Liver (tissue), 8 donors: ENCODE measurements at regions not wholly inside any gene's neighbourhood (a gene's known extent, or its start where the extent isn't known, plus 50 kb on each side); places are given as distances from the start of the nearest gene placed in this dataset.

Experiments used
- DNase-seq: peaks from one replicate; pipeline ENCODE4 v3.0.0-alpha.2; 2017; ENCODE audit warnings: low spot score
- H3K27ac ChIP-seq, 2 donors: one replicate each; pipeline ENCODE4 v1.7.0; 2013; ENCODE audit warnings: inconsistent platforms in 2 of 2, low read length in 2 of 2, control low read depth in 1 of 2, low read depth in 1 of 2, mild to moderate bottlenecking in 1 of 2
- H3K27me3 ChIP-seq, 4 donors: one replicate each; pipeline versions ENCODE4 v1.6.1 to v1.7.0; 2013; ENCODE audit warnings: low read length in 3 of 4, inconsistent platforms in 1 of 4, mild to moderate bottlenecking in 1 of 4, moderate library complexity in 1 of 4; ENCODE audit not compliant: control insufficient read depth in 4 of 4, insufficient read depth in 4 of 4
- H3K36me3 ChIP-seq, 4 donors: one replicate each; pipeline versions ENCODE4 v1.6.1 to v1.7.0; 2013; ENCODE audit warnings: low read length in 3 of 4, mild to moderate bottlenecking in 3 of 4, low read depth in 1 of 4, moderate library complexity in 1 of 4; ENCODE audit not compliant: control insufficient read depth in 4 of 4, insufficient read depth in 3 of 4
- H3K4me1 ChIP-seq, 4 donors: one replicate each; pipeline versions ENCODE4 v1.6.1 to v1.7.0; 2013; ENCODE audit warnings: low read length in 3 of 4, mild to moderate bottlenecking in 3 of 4, moderate library complexity in 1 of 4; ENCODE audit not compliant: control insufficient read depth in 4 of 4, insufficient read depth in 4 of 4
- H3K4me3 ChIP-seq, 3 donors: one replicate each; pipeline versions ENCODE4 v1.6.1 to v1.7.0; 2013; ENCODE audit warnings: low read length in 3 of 3, control low read depth in 1 of 3, low read depth in 1 of 3, mild to moderate bottlenecking in 1 of 3
- H3K9ac ChIP-seq, 2 donors: one replicate each; pipeline ENCODE4 v1.7.0; 2013; ENCODE audit warnings: low read length in 2 of 2, mild to moderate bottlenecking in 2 of 2, moderate library complexity in 2 of 2, control low read depth in 1 of 2, low read depth in 1 of 2
- H3K9me3 ChIP-seq, 4 donors: one replicate each; pipeline versions ENCODE4 v1.6.1 to v1.7.0; 2013; ENCODE audit warnings: low read length in 3 of 4; ENCODE audit not compliant: control insufficient read depth in 4 of 4
- EGR1 ChIP-seq, 2 donors: IDR thresholded peaks; 2 replicates each; pipeline ENCODE4 v1.6.1; 2016 to 2018; ENCODE audit warnings: antibody characterized with exemption in 2 of 2, low read depth in 2 of 2
- FOXA1 ChIP-seq: IDR thresholded peaks from 2 replicates; pipeline ENCODE4 v1.6.1; 2016; ENCODE audit warnings: antibody characterized with exemption
- FOXA2 ChIP-seq: IDR thresholded peaks from 2 replicates; pipeline ENCODE4 v1.6.1; 2016; ENCODE audit warnings: antibody characterized with exemption
- GABPA ChIP-seq, 2 donors: IDR thresholded peaks in 1 of 2; conservative IDR thresholded peaks in 1 of 2; 2 replicates each; pipeline ENCODE4 v1.6.1; 2016; ENCODE audit warnings: antibody characterized with exemption in 2 of 2, mild to moderate bottlenecking in 1 of 2, moderate library complexity in 1 of 2
- HNF4A ChIP-seq, 2 donors: conservative IDR thresholded peaks; 2 replicates each; pipeline ENCODE4 v1.6.1; 2016; ENCODE audit warnings: antibody characterized with exemption in 2 of 2, mild to moderate bottlenecking in 2 of 2
- HNF4G ChIP-seq: IDR thresholded peaks from 2 replicates; pipeline ENCODE4 v1.6.1; 2016; ENCODE audit warnings: antibody characterized with exemption
- JUND ChIP-seq, 2 donors: IDR thresholded peaks; 2 replicates each; pipeline ENCODE4 v1.6.1; 2016; ENCODE audit warnings: antibody characterized with exemption in 2 of 2
- RXRA ChIP-seq, 2 donors: IDR thresholded peaks; 2 replicates each; pipeline ENCODE4 v1.6.1; 2017 to 2018; ENCODE audit warnings: antibody characterized with exemption in 2 of 2, mild to moderate bottlenecking in 1 of 2
- SP1 ChIP-seq: IDR thresholded peaks from 2 replicates; pipeline ENCODE4 v1.6.1; 2018; ENCODE audit warnings: antibody characterized with exemption, mild to moderate bottlenecking
- YY1 ChIP-seq: IDR thresholded peaks from 2 replicates; pipeline ENCODE4 v1.6.1; 2016; ENCODE audit warnings: antibody characterized with exemption, mild to moderate bottlenecking
- whole genome bisulfite sequencing: extraction: QIAGEN DNeasy Blood & Tissue Kit; methylation state at CpG from one replicate; pipeline ENCODE4 v1.1.7; 2013; 5-methylcytosine and 5-hydroxymethylcytosine counted together
- TF ChIP-seq, protein P1 (sequence below): IDR thresholded peaks from 2 replicates; pipeline ENCODE4 v1.6.1; 2016; ENCODE audit warnings: antibody characterized with exemption
- TF ChIP-seq, protein P2 (sequence below): fragments of 150-350 bp; IDR thresholded peaks from 2 replicates; pipeline ENCODE4 v1.5.1; 2017; ENCODE audit warnings: improper control_type of control experiment, low read depth, low read length; ENCODE audit not compliant: missing input control
- TF ChIP-seq, protein P3 (sequence below): IDR thresholded peaks from 2 replicates; pipeline ENCODE4 v1.6.1; 2016; ENCODE audit warnings: antibody characterized with exemption
- TF ChIP-seq, protein P4 (sequence below): IDR thresholded peaks from 2 replicates; pipeline ENCODE4 v1.6.1; 2016; ENCODE audit warnings: antibody characterized with exemption, mild to moderate bottlenecking
- donor health status: healthy.
- donor health status: healthy.
- donor health status: healthy.
- donor health status: healthy.
- donor health status: healthy.

DNA sequence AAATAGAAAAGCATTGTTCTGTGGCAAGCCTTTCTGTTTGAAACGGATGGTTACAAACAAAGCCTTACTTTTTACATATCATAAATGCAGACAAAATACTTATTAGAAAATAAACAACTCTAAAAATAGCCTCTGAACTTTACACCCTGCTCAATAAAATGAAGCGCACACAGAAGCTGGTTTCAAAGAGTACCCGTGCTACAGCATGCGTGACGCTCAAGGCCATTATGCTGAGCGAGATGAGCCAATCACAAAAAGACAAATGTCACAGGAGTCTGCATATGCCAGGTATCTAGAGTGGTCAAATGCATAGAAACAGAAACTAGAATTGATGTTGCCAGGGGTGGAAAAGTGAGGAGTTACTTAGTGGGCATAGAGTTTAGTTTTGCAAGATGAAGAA lies 326.5 kb upstream of the GATB start:
- H3K9ac ChIP-seq: no peak overlapping the region
- H3K4me3 ChIP-seq: no peak overlapping the region
- DNase-seq: no peak
- TF ChIP-seq HNF4A (conservative IDR thresholded peaks at IDR 0.05): peak in 1 of 2 donors; percentile 17
- TF ChIP-seq, protein P1, sequence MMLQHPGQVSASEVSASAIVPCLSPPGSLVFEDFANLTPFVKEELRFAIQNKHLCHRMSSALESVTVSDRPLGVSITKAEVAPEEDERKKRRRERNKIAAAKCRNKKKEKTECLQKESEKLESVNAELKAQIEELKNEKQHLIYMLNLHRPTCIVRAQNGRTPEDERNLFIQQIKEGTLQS: no peak
- no peaks in the 10 kb centered on the region for H3K27me3 ChIP-seq
- H3K27ac ChIP-seq: no peak overlapping the region
- H3K9me3 ChIP-seq: no peaks in the 10 kb centered on the region
- no peaks in the 10 kb centered on the region for H3K36me3 ChIP-seq
- 40% methylated on average over 6 of the region's 6 CpGs for WGBS
- peaks cover 0 to 1% (median 0%) of the 10 kb centered on the region in 4 donors for H3K4me1 ChIP-seq

DNA sequence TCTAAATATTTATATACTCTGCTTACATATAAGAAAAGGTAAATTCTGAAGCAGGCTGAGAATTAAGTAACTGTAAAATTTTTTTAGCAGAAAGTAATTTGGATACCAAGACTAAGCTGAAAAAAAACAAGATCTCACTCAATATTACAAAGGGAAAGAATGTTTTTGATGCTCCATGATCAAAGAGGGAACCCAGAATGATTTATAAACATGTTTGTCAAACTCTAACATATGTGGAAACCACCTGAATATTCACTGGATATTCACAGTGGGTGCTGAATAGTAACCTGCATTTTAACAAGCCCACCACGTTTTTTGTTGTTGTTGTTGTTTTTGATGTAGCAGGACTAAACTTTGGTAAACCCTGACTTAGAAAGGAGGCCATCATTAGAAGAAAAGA lies 324.9 kb upstream of the GATB start:
- H3K4me3 ChIP-seq: no peak overlapping the region
- H3K4me1 ChIP-seq: peaks cover 0 to 1% (median 0%) of the 10 kb centered on the region in 4 donors
- H3K9me3 ChIP-seq: no peaks in the 10 kb centered on the region
- no peak overlapping the region for H3K9ac ChIP-seq
- TF ChIP-seq HNF4A (conservative IDR thresholded peaks at IDR 0.05): no peak
- TF ChIP-seq RXRA (IDR thresholded peaks at IDR 0.05): no peak
- no peak for TF ChIP-seq FOXA2
- no peak for TF ChIP-seq YY1
- H3K27me3 ChIP-seq: no peaks in the 10 kb centered on the region
- no peak overlapping the region for H3K27ac ChIP-seq
- 25% methylated on average over 1 of the region's 1 CpG for WGBS
- no peaks in the 10 kb centered on the region for H3K36me3 ChIP-seq
- no peak for DNase-seq

DNA sequence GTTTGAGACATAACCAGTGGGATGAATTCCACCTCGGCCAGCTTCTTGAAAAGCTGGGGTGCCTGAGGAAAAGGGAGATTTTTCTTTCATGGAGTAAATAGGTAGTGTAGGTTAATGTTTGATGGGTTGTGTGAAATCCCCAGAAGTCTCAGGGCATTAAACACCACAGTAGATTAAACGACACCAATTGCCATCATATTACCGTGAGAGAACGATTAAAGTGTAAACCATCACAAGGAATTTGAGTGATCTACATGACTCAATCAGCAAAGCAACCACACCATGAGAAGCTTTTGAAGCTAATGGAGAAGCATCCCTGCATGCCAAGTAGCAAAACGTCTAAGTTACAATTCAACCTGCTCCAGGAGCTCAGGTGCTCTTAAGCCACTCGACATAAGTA lies 322.5 kb upstream of the GATB start:
- 76% methylated on average over 6 of the region's 6 CpGs for WGBS
- H3K9ac ChIP-seq: no peak overlapping the region
- no peak for TF ChIP-seq HNF4G
- no peak for TF ChIP-seq JUND (IDR thresholded peaks at IDR 0.05)
- TF ChIP-seq FOXA1: no peak
- TF ChIP-seq FOXA2: no peak
- no peak for TF ChIP-seq GABPA (IDR thresholded peaks at IDR 0.05 in 1 of 2, conservative IDR thresholded peaks at IDR 0.05 in 1 of 2)
- TF ChIP-seq, protein P2, sequence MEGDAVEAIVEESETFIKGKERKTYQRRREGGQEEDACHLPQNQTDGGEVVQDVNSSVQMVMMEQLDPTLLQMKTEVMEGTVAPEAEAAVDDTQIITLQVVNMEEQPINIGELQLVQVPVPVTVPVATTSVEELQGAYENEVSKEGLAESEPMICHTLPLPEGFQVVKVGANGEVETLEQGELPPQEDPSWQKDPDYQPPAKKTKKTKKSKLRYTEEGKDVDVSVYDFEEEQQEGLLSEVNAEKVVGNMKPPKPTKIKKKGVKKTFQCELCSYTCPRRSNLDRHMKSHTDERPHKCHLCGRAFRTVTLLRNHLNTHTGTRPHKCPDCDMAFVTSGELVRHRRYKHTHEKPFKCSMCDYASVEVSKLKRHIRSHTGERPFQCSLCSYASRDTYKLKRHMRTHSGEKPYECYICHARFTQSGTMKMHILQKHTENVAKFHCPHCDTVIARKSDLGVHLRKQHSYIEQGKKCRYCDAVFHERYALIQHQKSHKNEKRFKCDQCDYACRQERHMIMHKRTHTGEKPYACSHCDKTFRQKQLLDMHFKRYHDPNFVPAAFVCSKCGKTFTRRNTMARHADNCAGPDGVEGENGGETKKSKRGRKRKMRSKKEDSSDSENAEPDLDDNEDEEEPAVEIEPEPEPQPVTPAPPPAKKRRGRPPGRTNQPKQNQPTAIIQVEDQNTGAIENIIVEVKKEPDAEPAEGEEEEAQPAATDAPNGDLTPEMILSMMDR: no peak
- TF ChIP-seq, protein P1: no peak
- no peak for TF ChIP-seq HNF4A (conservative IDR thresholded peaks at IDR 0.05)
- H3K27me3 ChIP-seq: no peaks in the 10 kb centered on the region
- no peak overlapping the region for H3K27ac ChIP-seq
- no peak overlapping the region for H3K4me3 ChIP-seq
- DNase-seq: no peak
- peaks cover 0 to 1% (median 0%) of the 10 kb centered on the region in 4 donors for H3K4me1 ChIP-seq
- no peaks in the 10 kb centered on the region for H3K36me3 ChIP-seq
- no peaks in the 10 kb centered on the region for H3K9me3 ChIP-seq

DNA sequence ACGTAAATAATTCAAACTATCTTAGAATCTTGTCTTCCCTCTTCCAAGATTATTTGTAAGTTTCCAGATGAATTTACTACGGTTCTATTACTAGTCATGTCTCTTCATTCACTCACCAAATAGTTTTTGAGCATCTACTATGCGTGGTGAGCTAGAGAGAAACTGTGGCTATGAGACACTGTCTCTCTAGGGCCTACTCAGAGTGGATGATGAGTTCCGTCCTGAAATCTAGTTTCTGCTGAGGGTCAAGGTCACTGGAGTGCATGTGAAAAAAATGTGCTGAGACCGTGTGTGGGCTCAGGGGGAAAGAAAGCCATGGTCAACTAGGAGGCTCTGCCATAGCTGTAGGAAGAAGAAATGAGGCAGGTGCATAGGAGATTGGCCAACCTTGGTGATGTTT lies 320.2 kb upstream of the GATB start:
- 61% methylated on average over 5 of the region's 5 CpGs for WGBS
- TF ChIP-seq, protein P3, sequence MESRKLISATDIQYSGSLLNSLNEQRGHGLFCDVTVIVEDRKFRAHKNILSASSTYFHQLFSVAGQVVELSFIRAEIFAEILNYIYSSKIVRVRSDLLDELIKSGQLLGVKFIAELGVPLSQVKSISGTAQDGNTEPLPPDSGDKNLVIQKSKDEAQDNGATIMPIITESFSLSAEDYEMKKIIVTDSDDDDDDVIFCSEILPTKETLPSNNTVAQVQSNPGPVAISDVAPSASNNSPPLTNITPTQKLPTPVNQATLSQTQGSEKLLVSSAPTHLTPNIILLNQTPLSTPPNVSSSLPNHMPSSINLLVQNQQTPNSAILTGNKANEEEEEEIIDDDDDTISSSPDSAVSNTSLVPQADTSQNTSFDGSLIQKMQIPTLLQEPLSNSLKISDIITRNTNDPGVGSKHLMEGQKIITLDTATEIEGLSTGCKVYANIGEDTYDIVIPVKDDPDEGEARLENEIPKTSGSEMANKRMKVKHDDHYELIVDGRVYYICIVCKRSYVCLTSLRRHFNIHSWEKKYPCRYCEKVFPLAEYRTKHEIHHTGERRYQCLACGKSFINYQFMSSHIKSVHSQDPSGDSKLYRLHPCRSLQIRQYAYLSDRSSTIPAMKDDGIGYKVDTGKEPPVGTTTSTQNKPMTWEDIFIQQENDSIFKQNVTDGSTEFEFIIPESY: no peak
- TF ChIP-seq SP1 (no peak), RXRA (IDR thresholded peaks at IDR 0.05) (no peak), EGR1 (IDR thresholded peaks at IDR 0.05; ENCODE audit: low read depth in 2 of 2) (no peak)
- TF ChIP-seq, protein P4, sequence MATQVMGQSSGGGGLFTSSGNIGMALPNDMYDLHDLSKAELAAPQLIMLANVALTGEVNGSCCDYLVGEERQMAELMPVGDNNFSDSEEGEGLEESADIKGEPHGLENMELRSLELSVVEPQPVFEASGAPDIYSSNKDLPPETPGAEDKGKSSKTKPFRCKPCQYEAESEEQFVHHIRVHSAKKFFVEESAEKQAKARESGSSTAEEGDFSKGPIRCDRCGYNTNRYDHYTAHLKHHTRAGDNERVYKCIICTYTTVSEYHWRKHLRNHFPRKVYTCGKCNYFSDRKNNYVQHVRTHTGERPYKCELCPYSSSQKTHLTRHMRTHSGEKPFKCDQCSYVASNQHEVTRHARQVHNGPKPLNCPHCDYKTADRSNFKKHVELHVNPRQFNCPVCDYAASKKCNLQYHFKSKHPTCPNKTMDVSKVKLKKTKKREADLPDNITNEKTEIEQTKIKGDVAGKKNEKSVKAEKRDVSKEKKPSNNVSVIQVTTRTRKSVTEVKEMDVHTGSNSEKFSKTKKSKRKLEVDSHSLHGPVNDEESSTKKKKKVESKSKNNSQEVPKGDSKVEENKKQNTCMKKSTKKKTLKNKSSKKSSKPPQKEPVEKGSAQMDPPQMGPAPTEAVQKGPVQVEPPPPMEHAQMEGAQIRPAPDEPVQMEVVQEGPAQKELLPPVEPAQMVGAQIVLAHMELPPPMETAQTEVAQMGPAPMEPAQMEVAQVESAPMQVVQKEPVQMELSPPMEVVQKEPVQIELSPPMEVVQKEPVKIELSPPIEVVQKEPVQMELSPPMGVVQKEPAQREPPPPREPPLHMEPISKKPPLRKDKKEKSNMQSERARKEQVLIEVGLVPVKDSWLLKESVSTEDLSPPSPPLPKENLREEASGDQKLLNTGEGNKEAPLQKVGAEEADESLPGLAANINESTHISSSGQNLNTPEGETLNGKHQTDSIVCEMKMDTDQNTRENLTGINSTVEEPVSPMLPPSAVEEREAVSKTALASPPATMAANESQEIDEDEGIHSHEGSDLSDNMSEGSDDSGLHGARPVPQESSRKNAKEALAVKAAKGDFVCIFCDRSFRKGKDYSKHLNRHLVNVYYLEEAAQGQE: no peak
- Histone ChIP-seq H3K27ac (no peak overlapping the region), H3K36me3 (no peaks in the 10 kb centered on the region), H3K4me3 (no peak overlapping the region), H3K27me3 (no peaks in the 10 kb centered on the region), H3K4me1 (no peaks in the 10 kb centered on the region), H3K9ac (no peak overlapping the region), H3K9me3 (peaks cover 0 to 1% (median 0%) of the 10 kb centered on the region in 4 donors)
- no peak for DNase-seq
